ENCODE measurements at regions not wholly inside any gene's neighbourhood (a gene's known extent, or its start where the extent isn't known, plus 50 kb on each side); places are given as distances from the start of the nearest gene placed in this dataset.

DNA sequence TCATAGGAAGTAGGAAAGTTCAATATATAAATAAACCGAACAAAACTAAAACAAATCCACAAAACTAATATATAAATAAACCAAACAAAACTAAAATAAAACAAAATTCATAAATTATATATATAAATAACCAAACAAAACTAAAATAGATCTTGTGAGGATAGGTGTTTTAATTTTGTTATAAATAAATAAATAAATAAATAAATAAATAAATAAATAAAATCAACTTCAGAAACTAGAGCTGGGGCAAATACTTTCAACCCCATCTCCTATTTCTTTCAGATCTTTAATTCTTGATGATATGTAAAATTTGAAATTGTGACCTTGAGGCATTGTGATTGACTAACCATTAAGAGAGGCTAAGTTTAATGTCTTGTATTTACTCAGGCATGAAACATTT, 416.1 kb downstream of the SAMD5 start:
- DNase-seq (ENCODE audit: low read depth in 4 of 6, low spot score in 6 of 6), result no peak
- whole genome bisulfite sequencing (ENCODE audit: insufficient coverage), result no CpG with 5 or more reads among the region's 1 CpG
- H3K36me3 ChIP-seq (ENCODE audit: control insufficient read depth, insufficient read depth, low read length), result no peaks in the 10 kb centered on the region

DNA sequence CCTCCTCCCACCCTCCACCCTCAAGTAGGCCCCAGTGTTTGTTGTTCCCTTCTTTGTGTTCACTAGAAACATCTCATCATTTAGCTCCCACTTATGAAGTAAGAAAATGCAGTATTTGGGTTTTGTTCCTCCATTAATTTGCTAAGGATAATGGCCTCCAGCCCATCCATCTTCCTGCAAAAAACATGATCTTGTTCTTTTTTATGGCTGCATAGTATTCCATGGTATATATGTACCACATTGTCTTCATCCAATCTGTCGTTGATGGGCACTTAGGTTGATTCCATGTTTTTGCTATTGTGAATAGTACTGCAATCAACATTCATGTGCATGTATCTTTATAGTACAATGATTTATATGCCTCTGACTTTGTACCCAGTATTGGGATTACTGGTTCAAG, 416.8 kb upstream of the SASH1 start:
- Histone ChIP-seq H3K4me1 (ENCODE audit: control insufficient read depth, insufficient read depth, low read length) (no peaks in the 10 kb centered on the region), H3K9me3 (ENCODE audit: control insufficient read depth, insufficient read depth, low read length) (peaks cover 1% of the 10 kb centered on the region), H3K36me3 (ENCODE audit: control insufficient read depth, insufficient read depth, low read length) (no peaks in the 10 kb centered on the region), H3K27ac (ENCODE audit: low read depth, low read length) (no peak overlapping the region), H3K27me3 (ENCODE audit: control insufficient read depth, insufficient read depth, low read length) (no peaks in the 10 kb centered on the region), H3K4me3 (ENCODE audit: low read depth, low read length) (no peak overlapping the region)
- no peak for DNase-seq (ENCODE audit: low read depth in 4 of 6, low spot score in 6 of 6)
- WGBS (ENCODE audit: insufficient coverage), result no CpG with 5 or more reads among the region's 1 CpG

More for the DNA sequence above, 416.1 kb downstream of the SAMD5 start:
- Histone ChIP-seq H3K27me3 (ENCODE audit: control insufficient read depth, insufficient read depth, low read length) (no peaks in the 10 kb centered on the region), H3K4me3 (ENCODE audit: low read depth, low read length) (no peak overlapping the region), H3K27ac (ENCODE audit: low read depth, low read length) (no peak overlapping the region), H3K9me3 (ENCODE audit: control insufficient read depth, insufficient read depth, low read length) (peaks cover 1% of the 10 kb centered on the region), H3K4me1 (ENCODE audit: control insufficient read depth, insufficient read depth, low read length) (no peaks in the 10 kb centered on the region)

DNA sequence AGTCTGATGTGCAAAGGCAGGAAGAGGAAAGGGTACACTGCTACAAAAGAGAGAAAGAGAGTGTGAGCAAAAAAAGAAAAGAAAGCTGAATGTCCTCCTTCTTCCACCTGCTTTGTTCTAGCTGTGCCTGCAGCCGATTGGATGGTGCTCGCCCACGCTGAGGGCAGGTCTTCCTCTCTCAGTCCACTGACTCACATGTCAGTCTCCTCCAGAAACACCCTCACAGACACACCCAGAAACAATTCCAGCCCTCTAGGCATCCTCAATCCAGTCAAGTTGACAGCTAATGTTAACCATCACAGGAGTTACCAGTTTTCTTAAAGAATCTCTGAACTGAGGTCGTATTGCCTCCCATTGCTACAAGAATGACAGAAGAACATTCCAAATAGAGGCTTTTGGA, 411.9 kb upstream of the SASH1 start:
- H3K27me3 ChIP-seq (ENCODE audit: control insufficient read depth, insufficient read depth, low read length), result no peaks in the 10 kb centered on the region
- no peaks in the 10 kb centered on the region for H3K9me3 ChIP-seq (ENCODE audit: control insufficient read depth, insufficient read depth, low read length)
- DNase-seq (ENCODE audit: low read depth in 4 of 6, low spot score in 6 of 6), result no peak
- H3K4me1 ChIP-seq (ENCODE audit: control insufficient read depth, insufficient read depth, low read length), result no peaks in the 10 kb centered on the region
- H3K27ac ChIP-seq (ENCODE audit: low read depth, low read length), result no peak overlapping the region
- WGBS (ENCODE audit: insufficient coverage), result 97% methylated on average over 3 of the region's 4 CpGs
- H3K36me3 ChIP-seq (ENCODE audit: control insufficient read depth, insufficient read depth, low read length), result no peaks in the 10 kb centered on the region
- no peak overlapping the region for H3K4me3 ChIP-seq (ENCODE audit: low read depth, low read length)

DNA sequence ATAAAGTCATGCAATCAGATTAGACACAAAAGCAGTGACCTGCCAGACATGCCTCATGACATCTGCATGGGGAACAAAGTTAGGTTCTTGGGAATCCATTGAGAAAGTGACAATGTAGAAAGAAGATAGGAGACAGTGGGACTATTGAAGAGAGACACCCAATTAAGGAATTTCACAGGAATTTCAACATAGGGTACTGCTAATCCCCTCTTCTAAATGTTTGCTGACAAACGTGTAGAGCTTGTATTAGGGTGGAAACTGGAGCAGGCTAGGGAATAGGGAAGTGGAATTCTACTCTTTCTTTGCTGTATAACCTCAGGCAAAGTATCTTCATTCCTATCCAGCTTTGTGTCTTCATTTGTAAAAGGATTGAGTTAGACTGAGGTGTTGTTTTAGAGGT, 409.4 kb upstream of the SASH1 start:
- WGBS (ENCODE audit: insufficient coverage), result no CpG with 5 or more reads among the region's 1 CpG
- no peak overlapping the region for H3K27ac ChIP-seq (ENCODE audit: low read depth, low read length)
- H3K36me3 ChIP-seq (ENCODE audit: control insufficient read depth, insufficient read depth, low read length), result no peaks in the 10 kb centered on the region

DNA sequence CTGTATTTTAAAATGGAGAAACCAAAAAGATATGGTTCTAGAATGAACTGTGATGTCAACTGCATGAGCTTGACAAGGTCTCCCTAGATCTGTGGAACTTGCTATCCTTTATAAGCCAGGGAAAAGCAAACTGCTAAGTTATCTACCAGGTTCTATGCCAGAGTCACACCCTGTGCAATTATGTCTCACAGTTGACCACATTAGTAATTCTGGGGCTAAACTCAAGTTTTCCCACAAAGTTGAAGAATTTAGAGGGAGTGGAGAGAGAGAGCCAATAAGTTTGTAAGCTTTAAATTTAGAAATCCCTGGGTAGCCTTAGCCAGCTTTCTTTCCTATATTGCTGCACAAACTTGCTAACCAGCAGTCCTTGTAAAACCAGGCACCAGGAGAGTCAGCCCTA, 407.0 kb upstream of the SASH1 start:
- no peak overlapping the region for H3K4me3 ChIP-seq (ENCODE audit: low read depth, low read length)
- no peak for DNase-seq (ENCODE audit: low read depth in 4 of 6, low spot score in 6 of 6)

More for the DNA sequence above, 409.4 kb upstream of the SASH1 start:
- no peak overlapping the region for H3K4me3 ChIP-seq (ENCODE audit: low read depth, low read length)
- H3K4me1 ChIP-seq (ENCODE audit: control insufficient read depth, insufficient read depth, low read length), result no peaks in the 10 kb centered on the region
- DNase-seq (ENCODE audit: low read depth in 4 of 6, low spot score in 6 of 6), result no peak
- H3K9me3 ChIP-seq (ENCODE audit: control insufficient read depth, insufficient read depth, low read length), result no peaks in the 10 kb centered on the region
- no peaks in the 10 kb centered on the region for H3K27me3 ChIP-seq (ENCODE audit: control insufficient read depth, insufficient read depth, low read length)

DNA sequence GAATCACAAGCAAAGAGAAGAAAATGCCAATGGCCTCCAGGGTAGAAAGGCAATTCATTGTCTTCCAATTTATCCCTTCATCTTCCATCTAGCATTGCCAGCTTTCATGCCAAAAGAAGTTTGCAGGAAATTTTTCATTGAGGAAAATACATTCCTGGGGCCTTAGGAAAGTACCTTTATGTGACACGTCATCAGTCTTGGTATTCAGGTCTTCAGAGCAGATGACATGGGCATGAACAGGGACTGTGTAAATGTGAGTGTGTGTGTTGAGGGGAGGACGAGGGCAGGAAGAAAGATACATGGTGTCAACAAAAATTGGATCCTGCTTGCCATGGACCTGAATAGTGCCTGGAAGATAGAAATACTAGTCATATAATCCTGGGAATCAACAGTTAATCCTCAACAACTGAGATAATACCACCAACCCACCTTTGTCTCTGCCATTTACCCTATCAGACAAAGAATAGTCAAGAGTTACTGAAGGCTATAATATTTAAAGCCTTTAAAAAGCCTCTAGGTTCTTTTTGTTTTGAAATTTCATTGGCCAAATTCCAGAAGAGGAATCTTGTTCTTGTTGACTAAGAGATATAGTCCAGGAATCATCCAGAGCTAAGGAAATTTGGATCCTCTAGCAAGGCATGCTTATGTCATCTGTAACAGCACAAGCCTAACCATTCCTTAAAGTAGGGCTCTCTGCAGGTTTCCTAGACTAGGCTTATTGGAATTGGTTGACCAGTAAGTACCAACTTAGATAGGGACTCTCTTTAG, 405.8 kb upstream of the SASH1 start:
- H3K4me3 ChIP-seq (ENCODE audit: low read depth, low read length), result no peak overlapping the region
- H3K27ac ChIP-seq (ENCODE audit: low read depth, low read length), result no peak overlapping the region
- H3K9me3 ChIP-seq (ENCODE audit: control insufficient read depth, insufficient read depth, low read length), result no peaks in the 10 kb centered on the region
- no peak for DNase-seq (ENCODE audit: low read depth in 4 of 6, low spot score in 6 of 6)
- H3K4me1 ChIP-seq (ENCODE audit: control insufficient read depth, insufficient read depth, low read length), result no peaks in the 10 kb centered on the region
- 100% methylated on average over 1 of the region's 2 CpGs for WGBS (ENCODE audit: insufficient coverage)
- H3K27me3 ChIP-seq (ENCODE audit: control insufficient read depth, insufficient read depth, low read length), result no peaks in the 10 kb centered on the region
- H3K36me3 ChIP-seq (ENCODE audit: control insufficient read depth, insufficient read depth, low read length), result no peaks in the 10 kb centered on the region

More for the DNA sequence above, 407.0 kb upstream of the SASH1 start:
- no peak overlapping the region for H3K27ac ChIP-seq (ENCODE audit: low read depth, low read length)
- H3K36me3 ChIP-seq (ENCODE audit: control insufficient read depth, insufficient read depth, low read length), result no peaks in the 10 kb centered on the region
- H3K27me3 ChIP-seq (ENCODE audit: control insufficient read depth, insufficient read depth, low read length), result no peaks in the 10 kb centered on the region
- H3K4me1 ChIP-seq (ENCODE audit: control insufficient read depth, insufficient read depth, low read length), result no peaks in the 10 kb centered on the region
- H3K9me3 ChIP-seq (ENCODE audit: control insufficient read depth, insufficient read depth, low read length), result no peaks in the 10 kb centered on the region

DNA sequence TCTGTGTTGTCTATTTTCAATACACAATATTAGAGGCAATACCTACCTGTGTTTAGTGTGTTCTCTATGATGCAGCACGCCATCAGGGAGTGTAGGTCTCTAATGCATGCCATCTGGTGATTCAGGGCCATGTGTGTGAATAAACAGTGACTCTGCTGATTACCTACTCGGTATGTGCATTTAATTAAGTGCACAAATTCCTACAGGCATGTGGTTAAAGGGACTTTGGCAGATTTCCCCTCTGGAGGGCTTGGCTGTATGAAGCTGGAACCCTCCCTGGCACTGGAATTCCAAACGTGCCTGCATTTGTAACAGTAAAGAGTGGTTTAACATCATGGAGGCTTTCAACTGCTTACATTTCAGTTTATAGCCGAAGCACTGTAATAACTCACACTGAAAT, 401.5 kb upstream of the SASH1 start:
- Histone ChIP-seq H3K4me3 (ENCODE audit: low read depth, low read length) (no peak overlapping the region), H3K36me3 (ENCODE audit: control insufficient read depth, insufficient read depth, low read length) (no peaks in the 10 kb centered on the region), H3K4me1 (ENCODE audit: control insufficient read depth, insufficient read depth, low read length) (no peaks in the 10 kb centered on the region), H3K27ac (ENCODE audit: low read depth, low read length) (no peak overlapping the region), H3K9me3 (ENCODE audit: control insufficient read depth, insufficient read depth, low read length) (peaks cover 3% of the 10 kb centered on the region), H3K27me3 (ENCODE audit: control insufficient read depth, insufficient read depth, low read length) (no peaks in the 10 kb centered on the region)
- no CpG with 5 or more reads among the region's 4 CpGs for WGBS (ENCODE audit: insufficient coverage)
- DNase-seq (ENCODE audit: low read depth in 4 of 6, low spot score in 6 of 6), result peak in 2 of 6 donors; percentile 64 to 74

DNA sequence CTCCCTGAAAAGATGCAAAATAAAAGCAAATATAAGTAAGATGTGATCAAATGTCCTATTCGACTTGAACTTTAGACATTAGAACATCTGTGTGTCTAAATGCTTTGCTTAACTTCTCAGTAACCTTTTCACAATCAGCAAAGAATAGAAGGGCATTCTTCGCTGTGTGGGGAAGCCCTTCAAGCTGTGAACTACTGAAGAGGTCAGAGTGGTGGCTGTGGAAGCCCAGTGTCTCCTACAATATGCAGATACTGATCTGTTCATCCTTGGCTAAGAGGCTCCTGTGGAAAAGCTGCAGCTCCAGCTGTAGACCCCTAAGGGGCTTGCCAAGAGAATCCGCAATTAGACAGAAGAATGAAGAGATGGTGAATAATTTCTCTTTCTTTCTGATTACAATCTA, 400.3 kb upstream of the SASH1 start:
- no peaks in the 10 kb centered on the region for H3K27me3 ChIP-seq (ENCODE audit: control insufficient read depth, insufficient read depth, low read length)
- H3K9me3 ChIP-seq (ENCODE audit: control insufficient read depth, insufficient read depth, low read length), result peaks cover 3% of the 10 kb centered on the region
- no peaks in the 10 kb centered on the region for H3K4me1 ChIP-seq (ENCODE audit: control insufficient read depth, insufficient read depth, low read length)
- no peaks in the 10 kb centered on the region for H3K36me3 ChIP-seq (ENCODE audit: control insufficient read depth, insufficient read depth, low read length)
- DNase-seq (ENCODE audit: low read depth in 4 of 6, low spot score in 6 of 6), result peak in 1 of 6 donors; percentile 26
- no peak overlapping the region for H3K27ac ChIP-seq (ENCODE audit: low read depth, low read length)
- H3K4me3 ChIP-seq (ENCODE audit: low read depth, low read length), result no peak overlapping the region
- WGBS (ENCODE audit: insufficient coverage), result 40% methylated on average over 1 of the region's 3 CpGs

DNA sequence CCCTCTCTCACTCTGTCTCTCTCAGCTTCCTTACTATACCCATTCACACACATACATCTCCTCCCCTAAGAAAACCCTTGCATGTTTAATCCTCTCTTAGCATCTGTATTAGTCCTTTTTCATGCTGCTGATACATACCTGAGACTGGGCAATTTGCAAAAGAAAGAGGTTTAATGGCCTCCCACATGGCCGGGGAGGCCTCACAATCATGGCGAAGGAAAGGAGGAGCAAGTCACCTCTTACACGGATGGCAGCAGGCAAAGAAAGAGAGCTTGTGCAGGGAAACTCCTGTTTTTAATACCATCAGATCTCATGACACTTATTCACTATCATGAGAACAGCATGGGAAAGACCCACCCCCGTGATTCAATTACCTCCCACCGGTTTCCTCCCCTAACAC, 398.5 kb upstream of the SASH1 start:
- H3K36me3 ChIP-seq (ENCODE audit: control insufficient read depth, insufficient read depth, low read length), result no peaks in the 10 kb centered on the region
- 93% methylated on average over 3 of the region's 5 CpGs for WGBS (ENCODE audit: insufficient coverage)

DNA sequence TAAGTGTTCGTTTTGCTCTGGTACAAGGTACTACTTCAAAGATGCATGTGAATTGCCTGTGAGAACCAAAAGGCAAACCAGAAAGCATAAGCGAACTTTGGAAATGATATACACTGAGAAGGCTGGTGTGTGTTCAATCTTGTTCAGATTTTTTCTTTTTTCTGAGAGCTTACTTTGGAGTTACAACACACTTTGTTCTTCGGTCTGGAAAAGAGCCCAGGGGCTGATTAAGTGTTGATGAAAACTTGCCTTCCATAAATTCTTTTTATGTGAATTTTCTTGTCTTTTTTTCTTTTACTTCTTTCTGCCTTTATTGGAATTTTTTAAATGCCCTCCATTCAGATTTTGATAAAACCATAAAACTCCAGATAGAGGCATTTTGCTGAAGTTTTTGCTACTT, 395.1 kb upstream of the SASH1 start:
- DNase-seq (ENCODE audit: low read depth in 4 of 6, low spot score in 6 of 6), result no peak
- Histone ChIP-seq H3K36me3 (ENCODE audit: control insufficient read depth, insufficient read depth, low read length) (no peaks in the 10 kb centered on the region), H3K27me3 (ENCODE audit: control insufficient read depth, insufficient read depth, low read length) (no peaks in the 10 kb centered on the region), H3K9me3 (ENCODE audit: control insufficient read depth, insufficient read depth, low read length) (peaks cover 3% of the 10 kb centered on the region), H3K4me3 (ENCODE audit: low read depth, low read length) (no peak overlapping the region), H3K27ac (ENCODE audit: low read depth, low read length) (no peak overlapping the region), H3K4me1 (ENCODE audit: control insufficient read depth, insufficient read depth, low read length) (peaks cover 4% of the 10 kb centered on the region)
- WGBS (ENCODE audit: insufficient coverage), result 48% methylated on average over 2 of the region's 3 CpGs

More for the DNA sequence above, 398.5 kb upstream of the SASH1 start:
- DNase-seq (ENCODE audit: low read depth in 4 of 6, low spot score in 6 of 6), result no peak
- peaks cover 3% of the 10 kb centered on the region for H3K9me3 ChIP-seq (ENCODE audit: control insufficient read depth, insufficient read depth, low read length)
- no peaks in the 10 kb centered on the region for H3K4me1 ChIP-seq (ENCODE audit: control insufficient read depth, insufficient read depth, low read length)
- no peaks in the 10 kb centered on the region for H3K27me3 ChIP-seq (ENCODE audit: control insufficient read depth, insufficient read depth, low read length)
- no peak overlapping the region for H3K27ac ChIP-seq (ENCODE audit: low read depth, low read length)
- no peak overlapping the region for H3K4me3 ChIP-seq (ENCODE audit: low read depth, low read length)
